Ascending aorta (tissue), 2 donors: ENCODE measurements at regions not wholly inside any gene's neighbourhood (a gene's known extent, or its start where the extent isn't known, plus 50 kb on each side); places are given as distances from the start of the nearest gene placed in this dataset.

ENCODE experiments used
- DNase-seq, 2 donors: peaks; one replicate each; pipeline ENCODE4 v3.0.0-alpha.2; 2019; ENCODE audit warnings: low spot score in 2 of 2
- H3K27ac ChIP-seq, 2 donors: fragments of 200-600 bp; sonication (generic); one replicate each; pipeline ENCODE4 v1.5.1; 2016 to 2017; ENCODE audit warnings: mild to moderate bottlenecking in 1 of 2
- H3K27me3 ChIP-seq: fragments of 200-600 bp; sonication (generic); one replicate; pipeline ENCODE4 v1.5.1; 2017
- H3K36me3 ChIP-seq, 2 donors: fragments of 200-600 bp; sonication (generic); one replicate each; pipeline ENCODE4 v1.5.1; 2016
- H3K4me1 ChIP-seq, 2 donors: fragments of 200-600 bp; sonication (generic); one replicate each; pipeline ENCODE4 v1.5.1; 2016 to 2017; ENCODE audit warnings: mild to moderate bottlenecking in 1 of 2
- H3K4me3 ChIP-seq, 2 donors: fragments of 200-600 bp; sonication (generic); one replicate each; pipeline ENCODE4 v1.5.1; 2016 to 2017; ENCODE audit warnings: mild to moderate bottlenecking in 1 of 2
- H3K9me3 ChIP-seq, 2 donors: fragments of 200-600 bp; sonication (generic); one replicate each; pipeline ENCODE4 v1.5.1; 2016
- intact Hi-C: fragments of 100-400 bp; cut with DNase I; formaldehyde crosslinking; loops from one replicate; pipeline ENCODE4 v1.15.1; 2023
- TF ChIP-seq, protein P1 (sequence below), 3 experiments: fragments of 200-600 bp in 2 of 3; fragments of 450-650 bp in 1 of 3; sonication (generic) in 2 of 3; IDR thresholded peaks; one replicate each; pipeline ENCODE4 v1.5.1; 2016 to 2019; ENCODE audit warnings: antibody characterized with exemption in 3 of 3, mild to moderate bottlenecking in 1 of 3, moderate library complexity in 1 of 3

DNA sequence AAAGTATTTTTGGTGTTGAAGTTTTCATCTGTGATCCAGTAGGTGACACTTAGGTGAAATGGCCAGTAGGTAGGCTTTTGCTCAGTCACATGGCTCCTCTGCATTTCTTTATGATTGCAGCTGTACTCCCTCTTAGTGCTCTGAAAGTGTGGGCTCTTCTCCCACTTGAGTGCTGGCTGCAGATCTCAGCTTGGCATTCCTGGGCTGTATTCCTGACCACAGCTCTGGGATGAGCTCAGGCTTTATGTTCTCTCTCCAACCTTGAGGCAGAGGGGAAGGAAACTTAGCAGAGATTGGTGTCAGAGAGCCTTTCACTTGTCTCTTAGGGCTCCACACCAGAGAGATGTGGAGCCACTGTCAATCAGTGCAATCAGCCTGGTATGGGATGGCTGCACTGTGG is 254.3 kb downstream of the NDFIP2 start:
- no peak for DNase-seq
- H3K27ac ChIP-seq = no peak overlapping the region

DNA sequence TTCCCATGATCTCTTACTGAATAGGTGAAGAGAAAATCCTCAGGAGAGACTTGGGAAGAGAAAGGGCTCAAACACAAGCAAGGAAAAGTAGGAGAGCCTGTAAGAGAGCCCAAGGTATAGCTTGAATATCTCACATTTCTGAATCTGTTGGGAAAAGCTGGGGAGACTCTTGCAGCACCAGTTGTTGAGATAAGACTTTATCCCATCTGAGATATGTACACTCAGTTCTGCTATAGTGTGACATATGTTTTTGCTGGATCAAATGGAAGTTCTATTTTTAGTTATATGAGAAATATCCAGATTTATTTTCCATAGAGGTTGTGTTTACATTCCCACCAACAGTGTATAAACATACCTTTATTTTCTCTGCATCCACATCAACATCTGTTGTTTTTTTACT is 246.1 kb downstream of the NDFIP2 start:
- intact Hi-C loops = no loop called here
- H3K9me3 ChIP-seq = no peaks in the 10 kb centered on the region
- DNase-seq = no peak
- no peak overlapping the region for H3K27ac ChIP-seq
- TF ChIP-seq, protein P1, sequence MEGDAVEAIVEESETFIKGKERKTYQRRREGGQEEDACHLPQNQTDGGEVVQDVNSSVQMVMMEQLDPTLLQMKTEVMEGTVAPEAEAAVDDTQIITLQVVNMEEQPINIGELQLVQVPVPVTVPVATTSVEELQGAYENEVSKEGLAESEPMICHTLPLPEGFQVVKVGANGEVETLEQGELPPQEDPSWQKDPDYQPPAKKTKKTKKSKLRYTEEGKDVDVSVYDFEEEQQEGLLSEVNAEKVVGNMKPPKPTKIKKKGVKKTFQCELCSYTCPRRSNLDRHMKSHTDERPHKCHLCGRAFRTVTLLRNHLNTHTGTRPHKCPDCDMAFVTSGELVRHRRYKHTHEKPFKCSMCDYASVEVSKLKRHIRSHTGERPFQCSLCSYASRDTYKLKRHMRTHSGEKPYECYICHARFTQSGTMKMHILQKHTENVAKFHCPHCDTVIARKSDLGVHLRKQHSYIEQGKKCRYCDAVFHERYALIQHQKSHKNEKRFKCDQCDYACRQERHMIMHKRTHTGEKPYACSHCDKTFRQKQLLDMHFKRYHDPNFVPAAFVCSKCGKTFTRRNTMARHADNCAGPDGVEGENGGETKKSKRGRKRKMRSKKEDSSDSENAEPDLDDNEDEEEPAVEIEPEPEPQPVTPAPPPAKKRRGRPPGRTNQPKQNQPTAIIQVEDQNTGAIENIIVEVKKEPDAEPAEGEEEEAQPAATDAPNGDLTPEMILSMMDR (IDR thresholded peaks at IDR 0.05) = no peak
- no peaks in the 10 kb centered on the region for H3K4me1 ChIP-seq
- no peak overlapping the region for H3K4me3 ChIP-seq
- H3K36me3 ChIP-seq = no peaks in the 10 kb centered on the region
- H3K27me3 ChIP-seq = no peaks in the 10 kb centered on the region

More for the DNA sequence above, 254.3 kb downstream of the NDFIP2 start:
- no peak overlapping the region for H3K4me3 ChIP-seq
- H3K36me3 ChIP-seq = no peaks in the 10 kb centered on the region
- no peaks in the 10 kb centered on the region for H3K4me1 ChIP-seq
- no peaks in the 10 kb centered on the region for H3K27me3 ChIP-seq
- no peaks in the 10 kb centered on the region for H3K9me3 ChIP-seq
- intact Hi-C loops = no loop called here
- TF ChIP-seq, protein P1 (IDR thresholded peaks at IDR 0.05) = no peak

GRCh38 chr13:79725841-79726240 is 244.9 kb downstream of the NDFIP2 start:
- TF ChIP-seq, protein P1 (IDR thresholded peaks at IDR 0.05) = no peak
- Histone ChIP-seq H3K27ac (no peak overlapping the region), H3K36me3 (no peaks in the 10 kb centered on the region), H3K4me1 (no peaks in the 10 kb centered on the region), H3K9me3 (no peaks in the 10 kb centered on the region), H3K27me3 (no peaks in the 10 kb centered on the region), H3K4me3 (no peak overlapping the region)
- intact Hi-C loops = no loop called here
- no peak for DNase-seq

GRCh38 chr13:79724348-79725103 is 243.6 kb downstream of the NDFIP2 start:
- H3K27ac ChIP-seq = no peak overlapping the region
- TF ChIP-seq, protein P1 (IDR thresholded peaks at IDR 0.05) = no peak
- H3K36me3 ChIP-seq = no peaks in the 10 kb centered on the region
- H3K27me3 ChIP-seq = no peaks in the 10 kb centered on the region
- H3K4me3 ChIP-seq = no peak overlapping the region
- intact Hi-C loops = no loop called here
- H3K9me3 ChIP-seq = no peaks in the 10 kb centered on the region
- H3K4me1 ChIP-seq = no peaks in the 10 kb centered on the region
- no peak for DNase-seq

DNA sequence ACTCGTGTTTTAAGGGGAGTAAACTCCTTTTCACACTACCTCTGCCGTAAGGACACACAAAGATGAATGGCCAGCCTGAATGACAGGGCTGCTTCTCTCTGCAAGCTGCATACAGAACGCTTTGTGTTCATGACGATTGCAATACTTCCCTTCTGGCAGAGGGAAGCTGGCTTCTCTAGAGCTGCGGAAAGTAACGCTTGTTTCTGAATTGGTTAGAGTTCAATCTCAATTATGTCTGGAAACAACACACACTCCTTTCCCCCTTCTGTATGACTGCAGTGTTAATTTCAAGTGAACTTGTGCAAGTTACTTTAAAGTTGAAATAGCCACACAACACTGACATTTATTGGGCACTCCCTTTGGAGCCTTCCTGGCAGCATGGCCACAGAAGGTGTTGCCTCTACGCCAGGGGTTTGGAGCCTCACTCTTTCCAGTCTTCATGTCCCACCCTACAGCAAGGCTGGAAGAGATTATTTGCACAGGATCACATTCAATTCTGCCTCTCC is 242.6 kb downstream of the NDFIP2 start:
- H3K9me3 ChIP-seq = no peaks in the 10 kb centered on the region
- no peaks in the 10 kb centered on the region for H3K36me3 ChIP-seq
- intact Hi-C loops = no loop called here
- H3K4me3 ChIP-seq = no peak overlapping the region
- no peak for DNase-seq
- no peaks in the 10 kb centered on the region for H3K27me3 ChIP-seq
- no peaks in the 10 kb centered on the region for H3K4me1 ChIP-seq
- TF ChIP-seq, protein P1 (IDR thresholded peaks at IDR 0.05) = no peak
- no peak overlapping the region for H3K27ac ChIP-seq
